IMR-90 (cell line): ENCODE measurements at regions not wholly inside any gene's neighbourhood (a gene's known extent, or its start where the extent isn't known, plus 50 kb on each side); places are given as distances from the start of the nearest gene placed in this dataset.

Source experiments
- ATAC-seq: fragments of 200-7000 bp; cut with Tn5 transposase; 2 replicates; pipeline ENCODE4 v1.9.1; 2020; ENCODE audit warnings: low read depth, mild to moderate bottlenecking, moderate library complexity
- BruUV-seq: library from RNA; stranded (reverse); fragments of 400-500 nt; replicated peaks from 2 replicates; lab custom pipeline; 2021; lab: Mats Ljungman, UMichigan
- CTCF ChIA-PET: fragments of 300-600 bp; formaldehyde crosslinking; extraction: SDS; loops from one replicate; lab custom pipeline; 2021; ENCODE audit warnings: antibody characterized with exemption; lab: Yijun Ruan, JAX
- POLR2A ChIA-PET: fragments of 300-600 bp; sonication (Branson Sonifier 250); formaldehyde crosslinking; loops from one replicate; lab custom pipeline; 2022; ENCODE audit warnings: antibody characterized with exemption; ENCODE audit not compliant: unreplicated experiment; lab: Charles Lee
- DNase-seq: peaks from one replicate; pipeline ENCODE4 v3.0.0; 2013
- H2AFZ ChIP-seq: replicated peaks from 2 replicates; pipeline ENCODE3; 2013; ENCODE audit warnings: low read length, mild to moderate bottlenecking; ENCODE audit not compliant: poor library complexity
- H2AK5ac ChIP-seq: 2 replicates; pipeline ENCODE4 v1.6.1; 2013; ENCODE audit warnings: low read depth, low read length, inconsistent platforms
- H2AK9ac ChIP-seq: replicated peaks from 2 replicates; pipeline ENCODE3; 2013; ENCODE audit warnings: mild to moderate bottlenecking, low read depth, low read length, moderate library complexity; ENCODE audit not compliant: poor library complexity
- H2BK120ac ChIP-seq: 2 replicates; pipeline ENCODE4 v1.6.1; 2013; ENCODE audit warnings: low read depth, low read length, inconsistent platforms
- H2BK15ac ChIP-seq: 3 replicates; pipeline ENCODE4 v1.6.1; 2013; ENCODE audit warnings: low read depth, low read length, inconsistent platforms
- H2BK20ac ChIP-seq: 2 replicates; pipeline ENCODE4 v1.6.1; 2013; ENCODE audit warnings: low read depth, mild to moderate bottlenecking, inconsistent platforms, low read length, moderate library complexity
- H2BK5ac ChIP-seq: 2 replicates; pipeline ENCODE4 v1.6.1; 2013; ENCODE audit warnings: mild to moderate bottlenecking, low read depth, low read length, inconsistent platforms; ENCODE audit not compliant: poor library complexity, severe bottlenecking
- H3K14ac ChIP-seq: replicated peaks from 2 replicates; pipeline ENCODE4 v1.6.1; 2013; ENCODE audit warnings: low read depth, low read length, inconsistent platforms
- H3K18ac ChIP-seq: 2 replicates; pipeline ENCODE4 v1.6.1; 2013; ENCODE audit warnings: low read depth, low read length, control low read depth
- H3K23ac ChIP-seq: 2 replicates; pipeline ENCODE4 v1.6.1; 2013; ENCODE audit warnings: low read depth, low read length, inconsistent platforms
- H3K27ac ChIP-seq: 2 replicates; pipeline ENCODE4 v1.5.1; 2013; ENCODE audit warnings: mild to moderate bottlenecking, control low read depth, low read length; ENCODE audit not compliant: insufficient read depth
- H3K27me3 ChIP-seq: 2 replicates; pipeline ENCODE4 v1.6.1; 2013; ENCODE audit warnings: low read length; ENCODE audit not compliant: control insufficient read depth, insufficient read depth
- H3K36me3 ChIP-seq: 2 replicates; pipeline ENCODE4 v1.6.1; 2013; ENCODE audit warnings: low read length, mixed read lengths; ENCODE audit not compliant: control insufficient read depth, insufficient read depth
- H3K4ac ChIP-seq: 2 replicates; pipeline ENCODE4 v1.6.1; 2013; ENCODE audit warnings: low read depth, low read length, inconsistent platforms
- H3K4me1 ChIP-seq: 2 replicates; pipeline ENCODE4 v1.6.1; 2013; ENCODE audit warnings: low read length, mixed read lengths; ENCODE audit not compliant: control insufficient read depth, insufficient read depth
- H3K4me2 ChIP-seq: 2 replicates; pipeline ENCODE4 v1.6.1; 2013; ENCODE audit warnings: low read depth, mild to moderate bottlenecking, control low read depth, low read length, moderate library complexity
- H3K4me3 ChIP-seq: 2 replicates; pipeline ENCODE4 v1.5.1; 2013; ENCODE audit warnings: low read depth, mild to moderate bottlenecking, control low read depth, low read length, moderate library complexity; ENCODE audit not compliant: insufficient read depth
- H3K56ac ChIP-seq: 2 replicates; pipeline ENCODE4 v1.6.1; 2013; ENCODE audit warnings: low read length, inconsistent platforms; ENCODE audit not compliant: insufficient read depth; ENCODE audit errors: extremely low read depth
- H3K79me1 ChIP-seq, 2 experiments: 2 replicates each; pipeline ENCODE4 v1.6.1; 2013; ENCODE audit warnings: low read length in 2 of 2, inconsistent platforms in 1 of 2, low read depth in 1 of 2
- H3K9ac ChIP-seq: 2 replicates; pipeline ENCODE4 v1.6.1; 2013; ENCODE audit warnings: low read depth, low read length, control low read depth
- H3K9me1 ChIP-seq: 2 replicates; pipeline ENCODE4 v1.6.1; 2013; ENCODE audit warnings: low read length, inconsistent platforms; ENCODE audit not compliant: insufficient read depth
- H3K9me3 ChIP-seq: 2 replicates; pipeline ENCODE4 v1.6.1; 2013; ENCODE audit warnings: low read length; ENCODE audit not compliant: control insufficient read depth, insufficient read depth
- H4K20me1 ChIP-seq: 2 replicates; pipeline ENCODE4 v1.6.1; 2013; ENCODE audit warnings: low read length, inconsistent platforms; ENCODE audit not compliant: insufficient read depth
- H4K5ac ChIP-seq: 2 replicates; pipeline ENCODE4 v1.6.1; 2013; ENCODE audit warnings: mild to moderate bottlenecking, low read depth, low read length, control low read depth
- H4K8ac ChIP-seq, 2 experiments: 2 replicates each; pipeline ENCODE4 v1.6.1; 2013; ENCODE audit warnings: low read depth in 2 of 2, low read length in 2 of 2, control low read depth in 1 of 2, inconsistent platforms in 1 of 2
- H4K91ac ChIP-seq: 2 replicates; pipeline ENCODE4 v1.6.1; 2013; ENCODE audit warnings: low read depth, low read length, inconsistent platforms; ENCODE audit not compliant: insufficient read depth
- BHLHE40 ChIP-seq: fragments of 150-350 bp; IDR thresholded peaks from 2 replicates; pipeline ENCODE4 v1.6.1; 2016; ENCODE audit warnings: mild to moderate bottlenecking, low read depth, low read length
- CEBPB ChIP-seq: IDR thresholded peaks from 2 replicates; pipeline ENCODE4 v1.6.1; 2012; ENCODE audit warnings: low read depth, low read length, improper control_type of control experiment
- RAD21 ChIP-seq: IDR thresholded peaks from 2 replicates; pipeline ENCODE4 v1.6.1; 2012; ENCODE audit warnings: low read length, improper control_type of control experiment
- RFX5 ChIP-seq: IDR thresholded peaks from 2 replicates; pipeline ENCODE4 v1.8.0; 2012; ENCODE audit warnings: low read depth, mild to moderate bottlenecking, low read length, moderate library complexity
- WGBS, 2 experiments: methylation state at CpG; one replicate each; pipeline versions ENCODE4 v1.1.5 to v1.1.7; 2013; ENCODE audit warnings: missing lambda C conversion rate in 2 of 2; ENCODE audit not compliant: insufficient read length in 1 of 2; ENCODE audit errors: extremely low coverage in 2 of 2; 5-methylcytosine and 5-hydroxymethylcytosine counted together
- dilution Hi-C: fragments of 300-500 bp; cut with HindIII; formaldehyde crosslinking; loops from one replicate; pipeline ENCODE4 v1.14.3; 2018; ENCODE audit warnings: low sequenced_read_pairs; ENCODE audit not compliant: unreplicated experiment
- in situ Hi-C: fragments of 300-500 bp; cut with MboI; formaldehyde crosslinking; loops from 3 replicates; pipeline ENCODE4 v1.14.3; 2019; ENCODE audit warnings: low sequenced_read_pairs, inconsistent platforms, mixed read lengths
- intact Hi-C: fragments of 100-400 bp; cut with micrococcal nuclease; formaldehyde crosslinking; loops from 2 replicates; pipeline ENCODE4 v1.10.0; 2022

DNA sequence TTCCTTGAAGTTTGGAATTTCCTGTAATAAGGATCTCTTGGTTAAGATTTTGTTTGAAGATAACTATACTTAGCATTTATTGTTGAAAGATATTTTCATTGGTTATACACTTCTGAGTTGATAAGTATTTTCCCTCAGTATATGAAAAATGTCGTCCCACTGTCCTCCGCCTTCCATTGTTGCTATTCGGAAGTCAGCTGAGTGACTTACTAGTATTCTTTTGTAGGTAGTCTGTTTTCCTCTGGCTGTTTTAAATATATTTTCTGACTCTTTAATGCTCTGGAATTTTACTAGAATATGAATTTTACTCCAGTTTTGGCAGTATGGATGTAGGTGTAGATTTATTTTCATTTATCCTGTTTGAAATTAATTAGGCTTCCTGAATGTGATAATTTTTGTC is 498.7 kb upstream of the NFIA start:
- H3K27me3 ChIP-seq, result no peaks in the 10 kb centered on the region
- no peak overlapping the region for H3K27ac ChIP-seq
- no peaks in the 10 kb centered on the region for H3K79me1 ChIP-seq
- no peak overlapping the region for H3K23ac ChIP-seq
- in situ Hi-C loops (no loop called here), dilution Hi-C loops (no loop called here), intact Hi-C loops (no loop called here)
- ATAC-seq, result no peak
- no peak overlapping the region for H3K4me3 ChIP-seq
- H4K5ac ChIP-seq, result no peak overlapping the region
- no peak overlapping the region for H3K56ac ChIP-seq
- H4K91ac ChIP-seq, result no peak overlapping the region
- ChIA-PET CTCF (no interaction called here), POLR2A (no interaction called here)
- H2AK5ac ChIP-seq, result no peak overlapping the region
- H2AK9ac ChIP-seq, result no peak overlapping the region
- H3K9me1 ChIP-seq, result no peaks in the 10 kb centered on the region
- no peak overlapping the region for H2BK20ac ChIP-seq
- WGBS, 2 experiments, result no CpG with 5 or more reads among the region's 3 CpGs
- no peak overlapping the region for H2BK5ac ChIP-seq
- TF ChIP-seq RFX5 (no peak), CEBPB (no peak), BHLHE40 (no peak), RAD21 (no peak)
- no peak overlapping the region for H3K4me2 ChIP-seq
- no peaks in the 10 kb centered on the region for H4K20me1 ChIP-seq
- no peaks in the 10 kb centered on the region for H3K36me3 ChIP-seq
- peaks cover 1% of the 10 kb centered on the region; the same call in 1 of the 2 replicates for H3K9me3 ChIP-seq
- BruUV-seq, result no TSS peak
- no peak overlapping the region for H2BK120ac ChIP-seq
- no peak overlapping the region for H2AFZ ChIP-seq
- no peak overlapping the region for H4K8ac ChIP-seq
- H3K4me1 ChIP-seq, result no peaks in the 10 kb centered on the region
- no peak overlapping the region for H3K9ac ChIP-seq
- H2BK15ac ChIP-seq, result no peak overlapping the region
- no peak overlapping the region for H3K14ac ChIP-seq
- H3K4ac ChIP-seq, result no peak overlapping the region
- H3K18ac ChIP-seq, result no peak overlapping the region
- no peak for DNase-seq
